Hypothalamus (tissue), 51 donors: ENCODE measurements at regions not wholly inside any gene's neighbourhood (a gene's known extent, or its start where the extent isn't known, plus 50 kb on each side); places are given as distances from the start of the nearest gene placed in this dataset.

Experiments used
- DNase-seq, 51 donors: peaks; one replicate each; lab custom pipeline; 2025; lab: John Stamatoyannopoulos, UW

GRCh38 chr10:116006508-116006907 lies 266.5 kb downstream of the GFRA1 start:
- DNase-seq, result no peak

DNA sequence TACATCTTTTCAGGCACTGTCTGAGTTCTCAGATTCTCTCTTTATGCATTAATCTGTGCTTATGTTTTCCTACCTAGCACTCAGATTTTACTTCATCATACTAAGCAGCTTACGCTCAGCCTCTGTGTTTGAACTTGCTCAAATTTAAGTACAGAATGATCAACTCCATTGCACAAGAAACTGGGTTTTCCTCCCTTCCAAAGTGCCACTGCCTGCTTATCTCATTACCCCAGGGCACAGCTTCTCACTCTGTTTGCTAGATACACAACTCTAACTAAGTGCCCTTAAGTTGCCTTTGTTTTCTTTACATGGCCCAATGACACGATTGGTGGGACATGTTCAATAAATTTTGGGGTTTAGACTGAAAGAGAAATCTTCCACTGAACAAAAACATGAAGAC lies 267.7 kb downstream of the GFRA1 start:
- no peak for DNase-seq

DNA sequence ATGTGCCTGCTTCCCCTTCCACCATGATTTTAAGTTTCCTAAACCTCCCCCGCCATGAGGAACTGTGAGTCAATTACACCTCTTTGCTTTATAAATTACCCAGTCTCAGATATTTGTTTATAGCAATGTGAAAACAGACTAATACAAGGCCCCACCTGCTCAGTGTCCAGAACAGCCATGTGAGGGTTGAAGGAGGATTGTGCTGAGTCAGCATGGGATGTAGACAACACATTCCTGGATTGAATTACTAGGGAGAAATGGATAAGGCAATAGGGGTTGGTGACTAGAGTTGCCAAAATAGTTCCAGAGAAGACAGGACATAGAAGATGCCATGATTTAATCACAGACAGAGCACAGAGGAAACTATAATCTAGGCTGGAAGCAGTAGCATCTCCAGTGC lies 270.3 kb downstream of the GFRA1 start:
- no peak for DNase-seq

DNA sequence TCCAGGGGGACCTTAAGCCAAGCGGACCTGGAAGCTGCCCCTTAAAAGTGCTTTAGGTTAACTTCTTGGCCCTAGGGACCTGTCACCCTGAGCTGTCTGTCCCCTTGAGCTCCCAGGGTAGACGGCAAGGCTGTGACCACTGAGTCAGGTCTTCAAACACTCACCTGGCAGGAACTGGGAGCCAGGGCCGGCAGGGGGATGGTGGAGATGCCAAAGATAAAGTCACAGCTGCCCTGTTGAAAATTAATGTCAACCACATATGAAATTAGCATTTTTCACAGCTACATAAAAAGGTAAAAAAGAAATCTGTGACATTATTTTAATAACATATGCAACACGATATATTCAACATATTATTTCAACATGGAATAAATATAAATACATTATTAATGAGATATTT lies 271.0 kb downstream of the GFRA1 start:
- no peak for DNase-seq

DNA sequence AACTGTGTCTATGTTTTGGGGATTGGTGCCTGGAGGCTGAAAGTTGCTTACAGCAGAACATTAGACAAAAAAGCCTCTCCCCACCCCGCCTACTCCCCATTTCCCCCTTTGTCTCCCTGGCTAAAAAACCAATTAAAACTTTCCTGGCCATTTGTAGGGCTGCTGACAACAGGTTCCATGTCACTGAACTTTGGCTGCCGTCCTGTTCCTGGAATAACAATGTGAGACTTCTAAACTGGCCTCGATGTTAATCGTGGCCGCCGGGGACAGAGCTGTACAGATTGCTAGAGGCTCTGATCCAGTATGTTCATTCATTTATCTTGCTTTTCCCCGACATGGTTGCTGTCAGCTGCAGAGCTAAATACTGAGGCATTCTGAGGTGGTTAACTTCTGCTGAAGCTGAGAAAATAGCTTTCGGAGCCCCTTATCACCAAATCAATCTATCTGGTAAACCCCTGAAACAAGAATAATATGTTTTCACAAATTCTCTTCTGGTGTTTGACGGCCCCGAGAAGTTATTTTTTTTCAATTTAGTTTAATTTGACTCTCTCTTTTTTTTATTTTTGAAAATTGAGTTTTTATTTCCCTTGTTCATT lies 271.6 kb downstream of the GFRA1 start:
- peak in 10 of 51 donors; percentile 1 to 8 (median 6) for DNase-seq

GRCh38 chr10:116000151-116000842 lies 272.7 kb downstream of the GFRA1 start:
- DNase-seq, result no peak
